Cardiac fibroblast (primary cell): ENCODE measurements at regions not wholly inside any gene's neighbourhood (a gene's known extent, or its start where the extent isn't known, plus 50 kb on each side); places are given as distances from the start of the nearest gene placed in this dataset.

Source experiments
- DNase-seq, 2 donors: peaks; one replicate each; pipeline versions ENCODE4 v3.0.0 to v3.0.0-alpha.2; 2010; ENCODE audit warnings: low read depth in 2 of 2
- H3K4me3 ChIP-seq, 2 donors: replicated peaks in 1 of 2; 1 replicate in 1 of 2; 2 replicates in 1 of 2; pipeline ENCODE4 v1.5.1; 2011; ENCODE audit warnings: low read depth in 2 of 2, low read length in 2 of 2, mild to moderate bottlenecking in 2 of 2, moderate library complexity in 1 of 2
- CTCF ChIP-seq: IDR thresholded peaks from one replicate; pipeline ENCODE4 v1.5.1; 2011; ENCODE audit warnings: low read depth, mild to moderate bottlenecking, low read length, inconsistent platforms

DNA sequence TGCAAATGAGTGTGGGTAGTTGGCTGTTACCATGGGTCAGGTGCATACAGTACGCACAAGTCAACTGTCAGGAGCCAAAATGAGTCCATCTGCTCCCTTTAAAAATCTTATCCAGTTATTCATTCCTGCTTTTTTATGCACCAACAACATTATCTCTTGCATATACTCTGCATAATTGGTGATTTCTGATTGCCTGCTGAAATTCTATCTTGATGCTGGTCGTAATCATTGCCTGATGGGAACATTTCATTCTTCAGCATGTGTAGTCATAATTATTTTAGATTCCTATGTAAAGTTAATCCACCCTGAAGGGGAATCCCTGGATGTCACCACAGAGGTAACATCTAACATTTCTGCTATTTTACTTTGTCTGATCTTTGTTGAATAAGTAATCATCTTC lies 102.2 kb upstream of the RND3 start:
- no peak for TF ChIP-seq CTCF
- H3K4me3 ChIP-seq: no peak overlapping the region
- peak in 1 of 2 donors; percentile 51 for DNase-seq

- no peak overlapping the region for H3K4me3 ChIP-seq
- TF ChIP-seq CTCF: no peak
- DNase-seq: no peak
Measured at GRCh38 chr2:150588506-150588870, 101.0 kb upstream of the RND3 start.

GRCh38 chr2:150587547-150588505 lies 100.4 kb upstream of the RND3 start:
- peak; percentile 57 to 74 for DNase-seq
- TF ChIP-seq CTCF: no peak

DNA sequence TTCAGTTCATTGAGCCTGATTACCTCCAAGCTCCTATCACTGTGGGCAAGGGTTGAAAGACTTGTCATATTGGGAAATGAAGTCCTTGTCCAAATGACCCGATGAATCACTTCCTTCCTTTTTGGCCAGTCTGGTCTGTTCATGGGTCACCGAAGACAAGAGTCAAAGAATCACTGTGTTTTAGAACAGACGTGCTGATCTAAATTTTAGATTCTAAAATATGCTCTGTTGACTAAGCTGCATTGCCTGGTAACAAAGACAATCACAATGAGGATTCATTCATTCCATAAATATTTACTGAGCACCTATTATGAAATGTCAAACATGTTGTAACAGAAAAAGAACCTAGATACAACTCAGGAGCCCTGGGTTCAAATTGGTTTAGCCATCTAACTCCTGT lies 99.4 kb upstream of the RND3 start:
- H3K4me3 ChIP-seq: no peak overlapping the region
- no peak for TF ChIP-seq CTCF
- DNase-seq: peak; percentile 84 to 96

More at GRCh38 chr2:150587547-150588505, 100.4 kb upstream of the RND3 start:
- no peak overlapping the region for H3K4me3 ChIP-seq

DNA sequence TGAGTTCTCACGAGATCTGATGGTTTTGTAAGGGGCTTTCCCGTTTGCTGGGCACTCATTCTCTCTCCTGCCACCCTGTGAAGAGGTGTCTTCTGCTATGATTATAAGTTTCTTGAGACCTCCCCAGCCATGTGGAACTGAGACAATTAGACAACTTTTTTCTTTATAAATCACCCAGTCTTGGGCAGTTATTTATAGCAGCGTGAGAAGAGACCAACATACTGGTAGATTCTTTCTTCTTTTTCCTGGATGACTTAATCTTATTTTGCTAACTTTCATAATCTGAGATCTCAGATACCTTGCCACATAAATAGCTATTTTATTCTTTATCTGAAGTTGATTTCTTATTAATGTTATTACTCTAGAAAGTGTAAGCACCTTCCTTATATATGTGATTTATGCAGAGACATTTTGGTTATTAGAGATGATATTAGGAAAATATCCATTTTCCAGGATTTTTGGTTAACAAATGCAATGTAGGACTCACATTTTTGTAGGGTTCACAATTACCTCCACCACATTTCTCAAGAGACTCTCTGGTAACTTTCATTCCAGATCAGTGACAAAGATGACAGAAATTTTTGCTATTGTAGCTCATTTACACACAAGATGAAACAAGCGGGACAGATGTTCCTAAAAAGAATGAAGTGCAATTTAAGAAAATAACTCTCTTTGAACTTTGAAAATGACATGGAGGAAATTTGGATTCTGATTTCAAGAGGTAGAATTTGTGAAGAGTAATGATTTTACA lies 97.9 kb upstream of the RND3 start:
- TF ChIP-seq CTCF: no peak
- peak in 1 of 2 donors; percentile 76 for DNase-seq

DNA sequence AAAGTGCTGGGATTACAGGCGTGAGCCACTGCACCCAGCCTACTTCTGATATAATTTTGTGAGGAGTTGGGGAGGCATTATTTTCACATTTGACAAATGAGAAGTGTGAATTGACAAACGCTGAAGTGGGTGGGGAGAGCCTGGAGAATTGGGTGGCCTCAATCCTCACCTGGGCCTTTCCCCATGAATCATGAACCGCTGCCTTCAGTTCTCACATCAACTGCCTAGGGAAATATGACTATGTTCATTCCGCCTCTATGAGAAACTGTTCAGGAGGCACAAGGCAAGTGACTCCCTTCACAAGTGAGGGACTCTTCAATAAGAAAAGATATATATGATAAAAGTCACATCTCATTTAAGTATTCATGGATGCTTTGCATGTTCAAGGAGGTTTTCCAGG lies 96.6 kb upstream of the RND3 start:
- DNase-seq: no peak
- TF ChIP-seq CTCF: no peak
- H3K4me3 ChIP-seq: no peak overlapping the region

More for the DNA sequence above, 97.9 kb upstream of the RND3 start:
- no peak overlapping the region for H3K4me3 ChIP-seq
